GM23248 (cell line): ENCODE measurements at regions not wholly inside any gene's neighbourhood (a gene's known extent, or its start where the extent isn't known, plus 50 kb on each side); places are given as distances from the start of the nearest gene placed in this dataset.

ENCODE experiments used
- DNase-seq: peaks from one replicate; pipeline ENCODE4 v3.0.0-alpha.2; 2015
- H2AFZ ChIP-seq: fragments of 200-600 bp; sonication (generic); 2 replicates; pipeline ENCODE4 v1.6.1; 2016; ENCODE audit warnings: antibody characterized with exemption
- H3F3A ChIP-seq: fragments of 200-600 bp; sonication (generic); 2 replicates; pipeline ENCODE4 v1.6.1; 2016; ENCODE audit warnings: mild to moderate bottlenecking, antibody characterized with exemption, mixed run types; ENCODE audit not compliant: insufficient read depth
- H3K27ac ChIP-seq: fragments of 200-600 bp; sonication (generic); 2 replicates; pipeline ENCODE4 v1.5.1; 2016; ENCODE audit warnings: mild to moderate bottlenecking
- H3K27me3 ChIP-seq: fragments of 200-600 bp; sonication (generic); replicated peaks from 2 replicates; pipeline ENCODE4 v1.6.1; 2016; ENCODE audit warnings: mild to moderate bottlenecking; ENCODE audit not compliant: insufficient read depth
- H3K36me3 ChIP-seq: fragments of 200-600 bp; sonication (generic); 2 replicates; pipeline ENCODE4 v1.6.1; 2016; ENCODE audit warnings: low read depth, mild to moderate bottlenecking
- H3K4me1 ChIP-seq: fragments of 200-600 bp; sonication (generic); 2 replicates; pipeline ENCODE4 v1.6.1; 2016; ENCODE audit warnings: mild to moderate bottlenecking; ENCODE audit not compliant: insufficient read depth
- H3K4me2 ChIP-seq: fragments of 200-600 bp; sonication (generic); one replicate; pipeline ENCODE4 v1.6.1; 2016; ENCODE audit warnings: mild to moderate bottlenecking; ENCODE audit not compliant: unreplicated experiment
- H3K4me3 ChIP-seq: fragments of 200-600 bp; sonication (generic); 2 replicates; pipeline ENCODE4 v1.5.1; 2016; ENCODE audit warnings: mild to moderate bottlenecking
- H3K79me2 ChIP-seq: fragments of 200-600 bp; sonication (generic); 2 replicates; pipeline ENCODE4 v1.6.1; 2016; ENCODE audit warnings: mild to moderate bottlenecking; ENCODE audit not compliant: insufficient read depth
- H3K9ac ChIP-seq: fragments of 200-600 bp; sonication (generic); 2 replicates; pipeline ENCODE4 v1.6.1; 2016; ENCODE audit warnings: mild to moderate bottlenecking
- H3K9me2 ChIP-seq: fragments of 200-600 bp; sonication (generic); 2 replicates; pipeline ENCODE4 v1.6.1; 2016; ENCODE audit warnings: mixed run types, mild to moderate bottlenecking, moderate library complexity; ENCODE audit not compliant: insufficient read depth
- H3K9me3 ChIP-seq: fragments of 200-600 bp; sonication (generic); one replicate; pipeline ENCODE4 v1.6.1; 2017; ENCODE audit warnings: low read depth
- H4K20me1 ChIP-seq: fragments of 200-600 bp; sonication (generic); 2 replicates; pipeline ENCODE4 v1.6.0; 2016; ENCODE audit not compliant: insufficient read depth
- EZH2 ChIP-seq: fragments of 200-600 bp; sonication (generic); IDR thresholded peaks from 2 replicates; pipeline ENCODE4 v1.6.1; 2018; ENCODE audit warnings: antibody characterized with exemption, mild to moderate bottlenecking; ENCODE audit not compliant: insufficient read depth, poor library complexity, severe bottlenecking
- EZH2phosphoT487 ChIP-seq: fragments of 200-600 bp; sonication (generic); IDR thresholded peaks from 2 replicates; pipeline ENCODE4 v1.6.1; 2018; ENCODE audit warnings: antibody characterized with exemption, moderate library complexity, mild to moderate bottlenecking, low read depth; ENCODE audit not compliant: insufficient read depth
- WGBS, 2 experiments: methylation state at CpG; one replicate each; pipeline ENCODE4 v1.1.6; 2015 to 2017; ENCODE audit warnings: low lambda C conversion rate in 2 of 2, low coverage in 1 of 2; ENCODE audit errors: missing lambda C conversion rate in 2 of 2; 5-methylcytosine and 5-hydroxymethylcytosine counted together
- in situ Hi-C: fragments of 300-500 bp; cut with MboI; formaldehyde crosslinking; loops from 2 replicates; pipeline ENCODE4 v1.15.0; 2020

DNA sequence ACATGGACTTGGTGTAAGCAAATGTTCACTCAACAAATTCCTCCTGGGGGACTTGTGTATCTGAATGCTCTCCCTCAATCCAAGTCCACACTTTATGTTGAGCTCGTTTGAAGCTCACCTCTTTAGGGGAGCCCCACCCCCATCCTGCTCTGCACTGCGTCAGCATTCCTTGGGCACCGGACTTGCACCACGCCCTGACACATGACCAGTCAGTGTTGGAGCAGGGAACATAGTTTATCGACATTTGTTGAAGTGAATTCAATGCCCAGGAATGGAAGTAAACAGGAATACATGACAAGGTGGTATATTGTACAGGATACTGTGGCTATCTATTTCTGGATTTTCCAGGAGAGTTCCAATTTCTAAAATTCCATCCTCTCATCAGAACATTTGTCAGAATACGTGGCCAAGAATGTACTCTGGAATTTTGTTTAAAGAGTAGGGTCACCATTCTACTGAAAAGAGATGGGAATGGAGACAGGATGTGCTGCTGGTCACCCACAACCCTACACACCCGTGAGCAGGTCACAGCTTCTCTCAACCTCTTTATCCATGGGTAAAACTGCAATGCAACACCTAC lies 60.0 kb upstream of the LNX1 start:
- Histone ChIP-seq H3K79me2 (no peaks in the 10 kb centered on the region), H3K36me3 (no peaks in the 10 kb centered on the region), H3K4me2 (no peak overlapping the region), H3K27ac (no peak overlapping the region), H3K4me3 (no peak overlapping the region), H4K20me1 (no peaks in the 10 kb centered on the region), H3K27me3 (no peaks in the 10 kb centered on the region), H3K9me3 (no peaks in the 10 kb centered on the region), H3F3A (peaks cover 24% of the 10 kb centered on the region), H2AFZ (0 out of 2 replicates have a peak overlapping the region, but pooled peaks have one; percentile 31), H3K4me1 (peaks cover 35% of the 10 kb centered on the region), H3K9ac (no peak overlapping the region), H3K9me2 (no peaks in the 10 kb centered on the region)
- 45 to 52% methylated on average over 7 of the region's 7 CpGs for WGBS, 2 experiments
- DNase-seq, result no peak
- in situ Hi-C loops, result no loop called here
- TF ChIP-seq EZH2 (no peak), EZH2phosphoT487 (no peak)

DNA sequence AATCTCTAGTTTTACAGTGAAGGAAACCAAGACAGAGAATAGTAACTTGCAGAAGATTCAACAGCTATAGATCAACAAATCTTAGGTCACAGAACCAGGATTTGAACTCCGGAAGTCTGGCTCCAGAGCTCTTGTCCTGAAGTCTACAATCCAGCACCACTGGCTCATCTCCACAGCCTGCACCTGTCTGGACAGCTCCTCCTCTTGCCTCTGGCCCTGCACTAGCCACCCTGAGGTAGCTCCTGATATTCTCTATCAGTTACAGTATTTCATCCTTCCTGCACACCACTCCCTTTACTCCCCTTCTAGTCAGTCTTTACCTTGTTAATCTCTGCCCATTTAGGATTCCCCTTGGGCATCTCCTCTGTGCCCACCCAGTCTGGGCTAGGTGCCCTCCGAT lies 58.1 kb upstream of the LNX1 start:
- WGBS, 2 experiments, result 93 to 95% methylated on average over 2 of the region's 2 CpGs

DNA sequence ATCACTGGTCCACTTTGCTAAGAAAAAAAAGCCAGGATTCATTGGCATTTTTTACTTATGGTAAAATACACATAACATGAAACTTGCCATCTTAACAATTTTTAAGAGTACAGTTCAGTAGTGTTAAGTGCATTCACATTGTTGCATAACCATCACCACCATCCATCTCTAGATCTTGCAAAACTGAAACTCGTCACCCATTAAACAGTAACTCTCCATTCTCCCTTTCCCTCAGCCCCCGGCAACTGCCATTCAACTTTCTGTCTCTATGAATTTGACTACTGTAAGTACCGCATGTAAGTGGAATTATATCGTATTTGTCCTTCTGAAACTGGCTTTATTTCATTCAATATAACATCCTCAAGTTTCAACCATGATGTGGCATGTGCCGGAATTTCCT lies 56.3 kb upstream of the LNX1 start:
- TF ChIP-seq EZH2 (no peak), EZH2phosphoT487 (no peak)
- no peaks in the 10 kb centered on the region for H4K20me1 ChIP-seq
- no peaks in the 10 kb centered on the region for H3K36me3 ChIP-seq
- H3F3A ChIP-seq, result no peaks in the 10 kb centered on the region
- no peaks in the 10 kb centered on the region for H3K79me2 ChIP-seq
- no peak overlapping the region for H3K27ac ChIP-seq
- no peak overlapping the region for H3K4me2 ChIP-seq
- no peak overlapping the region for H2AFZ ChIP-seq
- in situ Hi-C loops, result no loop called here
- 0 out of 2 replicates have a peak, but pooled peaks cover 7% of the 10 kb centered on the region for H3K4me1 ChIP-seq
- no peak overlapping the region for H3K4me3 ChIP-seq
- DNase-seq, result no peak
- H3K9me2 ChIP-seq, result no peaks in the 10 kb centered on the region
- WGBS, 2 experiments, result 95 to 97% methylated on average over 5 of the region's 5 CpGs
- no peaks in the 10 kb centered on the region for H3K27me3 ChIP-seq
- H3K9ac ChIP-seq, result no peak overlapping the region
- H3K9me3 ChIP-seq, result no peaks in the 10 kb centered on the region

More for the DNA sequence above, 58.1 kb upstream of the LNX1 start:
- Histone ChIP-seq H3K9me3 (no peaks in the 10 kb centered on the region), H3K36me3 (no peaks in the 10 kb centered on the region), H3K9me2 (no peaks in the 10 kb centered on the region), H3K4me2 (no peak overlapping the region), H3K4me3 (no peak overlapping the region), H3F3A (peaks cover 5% of the 10 kb centered on the region; the same call in 1 of the 2 replicates), H2AFZ (no peak overlapping the region), H3K4me1 (peaks cover 16% of the 10 kb centered on the region), H3K27ac (no peak overlapping the region), H3K27me3 (no peaks in the 10 kb centered on the region), H4K20me1 (no peaks in the 10 kb centered on the region), H3K9ac (no peak overlapping the region), H3K79me2 (no peaks in the 10 kb centered on the region)
- in situ Hi-C loops, result no loop called here
- TF ChIP-seq EZH2phosphoT487 (no peak), EZH2 (no peak)
- no peak for DNase-seq

DNA sequence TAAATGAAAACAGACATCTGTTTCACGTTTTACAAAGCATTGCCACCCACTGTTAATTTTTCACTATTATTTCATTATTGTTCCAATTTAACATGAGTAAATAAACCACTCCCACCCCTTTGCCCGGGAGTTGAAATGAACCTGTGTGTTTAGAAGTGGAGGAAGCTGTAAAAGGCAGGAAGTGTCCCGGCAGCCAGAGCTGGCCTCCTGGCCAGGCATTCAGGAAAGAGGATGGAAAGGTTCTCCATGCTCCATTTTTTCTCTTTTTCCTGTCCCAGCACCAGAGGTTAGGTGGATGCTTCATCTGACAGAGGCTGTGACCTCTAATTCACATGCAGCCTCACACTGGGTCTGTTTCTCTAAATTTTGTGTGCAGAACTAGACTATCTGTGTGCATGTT lies 55.5 kb upstream of the LNX1 start:
- 8 to 18% methylated on average over 3 of the region's 3 CpGs for WGBS, 2 experiments
- no peak overlapping the region for H2AFZ ChIP-seq
- no peaks in the 10 kb centered on the region for H4K20me1 ChIP-seq
- no peaks in the 10 kb centered on the region for H3K27me3 ChIP-seq
- H3K36me3 ChIP-seq, result no peaks in the 10 kb centered on the region
- no peak overlapping the region for H3K4me3 ChIP-seq
- H3K27ac ChIP-seq, result no peak overlapping the region
- no peak overlapping the region for H3K9ac ChIP-seq
- no peak overlapping the region for H3K4me2 ChIP-seq
- in situ Hi-C loops, result no loop called here
- TF ChIP-seq EZH2 (no peak), EZH2phosphoT487 (no peak)
- DNase-seq, result no peak
- no peaks in the 10 kb centered on the region for H3K79me2 ChIP-seq
- 0 out of 2 replicates have a peak, but pooled peaks cover 7% of the 10 kb centered on the region for H3K4me1 ChIP-seq
- no peaks in the 10 kb centered on the region for H3K9me3 ChIP-seq
- no peaks in the 10 kb centered on the region for H3F3A ChIP-seq
- H3K9me2 ChIP-seq, result no peaks in the 10 kb centered on the region

DNA sequence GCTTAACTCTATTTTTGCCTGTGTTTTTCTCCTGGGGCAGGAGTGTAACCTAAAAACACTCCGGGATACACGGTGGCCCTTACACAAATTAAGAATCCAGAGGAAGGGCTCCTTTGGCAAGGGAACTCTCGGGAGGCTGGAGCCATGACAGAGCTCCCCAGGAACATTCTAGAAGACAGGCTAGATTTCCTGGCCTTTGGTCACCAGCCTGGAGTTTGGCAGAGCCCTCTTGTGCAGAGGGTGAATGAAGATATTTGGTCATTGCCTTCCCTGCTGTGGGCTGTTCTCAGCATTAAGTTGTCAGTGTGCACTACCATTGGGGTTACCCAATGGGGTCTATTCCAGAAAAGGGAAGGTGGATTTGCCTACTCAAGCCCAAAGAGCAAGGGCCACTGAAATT lies 53.8 kb upstream of the LNX1 start:
- H3F3A ChIP-seq, result no peaks in the 10 kb centered on the region
- no peak overlapping the region for H3K4me3 ChIP-seq
- 89 to 92% methylated on average over 3 of the region's 3 CpGs for WGBS, 2 experiments
- in situ Hi-C loops, result no loop called here
- TF ChIP-seq EZH2 (no peak), EZH2phosphoT487 (no peak)
- H3K9me3 ChIP-seq, result no peaks in the 10 kb centered on the region
- H3K27me3 ChIP-seq, result no peaks in the 10 kb centered on the region
- H2AFZ ChIP-seq, result no peak overlapping the region
- no peaks in the 10 kb centered on the region for H3K4me1 ChIP-seq
- no peak for DNase-seq
- H3K79me2 ChIP-seq, result no peaks in the 10 kb centered on the region
- H3K36me3 ChIP-seq, result no peaks in the 10 kb centered on the region
- no peaks in the 10 kb centered on the region for H4K20me1 ChIP-seq
- H3K4me2 ChIP-seq, result no peak overlapping the region
- H3K27ac ChIP-seq, result no peak overlapping the region
- no peak overlapping the region for H3K9ac ChIP-seq
- H3K9me2 ChIP-seq, result no peaks in the 10 kb centered on the region
